Sigmoid colon (tissue), 3 donors: ENCODE measurements at regions not wholly inside any gene's neighbourhood (a gene's known extent, or its start where the extent isn't known, plus 50 kb on each side); places are given as distances from the start of the nearest gene placed in this dataset.

Experiments used
- POLR2A ChIP-seq, 2 donors: fragments of 450-650 bp; IDR thresholded peaks; one replicate each; pipeline ENCODE4 v1.6.1; 2016; ENCODE audit warnings: antibody characterized with exemption in 2 of 2, mild to moderate bottlenecking in 2 of 2, moderate library complexity in 2 of 2
- TF ChIP-seq, protein P1 (sequence below), 4 experiments: fragments of 450-650 bp in 3 of 4; fragments of 200-600 bp in 1 of 4; IDR thresholded peaks; one replicate each; pipeline ENCODE4 v1.5.1; 2016 to 2019; ENCODE audit warnings: antibody characterized with exemption in 4 of 4, mild to moderate bottlenecking in 3 of 4, moderate library complexity in 2 of 4

DNA sequence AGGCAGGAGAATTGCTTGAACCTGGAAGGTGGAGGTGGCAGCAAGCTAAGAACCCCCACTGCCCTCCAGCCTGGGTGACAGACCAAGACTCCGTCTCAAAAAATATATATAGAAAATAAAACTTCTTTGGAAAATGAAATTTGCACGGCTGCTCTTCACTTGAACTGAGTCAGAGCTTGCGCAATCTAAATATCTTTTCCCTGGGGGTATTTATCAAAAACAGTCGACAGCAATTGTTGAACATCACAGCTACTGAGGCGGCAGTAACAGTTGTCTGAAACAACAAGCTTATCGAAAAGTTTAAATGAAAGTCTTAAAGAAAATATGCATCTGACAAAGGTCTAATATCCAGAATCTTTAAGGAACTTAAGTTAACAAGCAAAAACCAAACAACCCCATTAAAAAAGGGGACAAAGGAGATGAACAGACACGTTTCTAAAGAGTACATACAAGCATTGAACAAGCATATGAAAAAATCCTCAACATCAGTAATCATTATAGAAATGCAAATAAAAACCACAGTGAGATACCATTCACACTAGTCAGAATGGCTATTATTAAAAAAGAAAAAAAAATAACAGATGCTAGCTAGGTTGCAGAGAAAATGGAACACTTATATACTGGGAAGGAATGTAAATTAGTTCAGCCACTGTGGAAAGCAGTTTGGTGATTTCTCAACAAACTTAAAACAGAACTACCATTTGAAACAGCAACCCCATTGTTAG lies 153.6 kb upstream of the CDH9 start:
- TF ChIP-seq POLR2A (IDR thresholded peaks at IDR 0.05), result no peak
- TF ChIP-seq, protein P1, sequence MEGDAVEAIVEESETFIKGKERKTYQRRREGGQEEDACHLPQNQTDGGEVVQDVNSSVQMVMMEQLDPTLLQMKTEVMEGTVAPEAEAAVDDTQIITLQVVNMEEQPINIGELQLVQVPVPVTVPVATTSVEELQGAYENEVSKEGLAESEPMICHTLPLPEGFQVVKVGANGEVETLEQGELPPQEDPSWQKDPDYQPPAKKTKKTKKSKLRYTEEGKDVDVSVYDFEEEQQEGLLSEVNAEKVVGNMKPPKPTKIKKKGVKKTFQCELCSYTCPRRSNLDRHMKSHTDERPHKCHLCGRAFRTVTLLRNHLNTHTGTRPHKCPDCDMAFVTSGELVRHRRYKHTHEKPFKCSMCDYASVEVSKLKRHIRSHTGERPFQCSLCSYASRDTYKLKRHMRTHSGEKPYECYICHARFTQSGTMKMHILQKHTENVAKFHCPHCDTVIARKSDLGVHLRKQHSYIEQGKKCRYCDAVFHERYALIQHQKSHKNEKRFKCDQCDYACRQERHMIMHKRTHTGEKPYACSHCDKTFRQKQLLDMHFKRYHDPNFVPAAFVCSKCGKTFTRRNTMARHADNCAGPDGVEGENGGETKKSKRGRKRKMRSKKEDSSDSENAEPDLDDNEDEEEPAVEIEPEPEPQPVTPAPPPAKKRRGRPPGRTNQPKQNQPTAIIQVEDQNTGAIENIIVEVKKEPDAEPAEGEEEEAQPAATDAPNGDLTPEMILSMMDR (IDR thresholded peaks at IDR 0.05), result no peak
